HepG2 (cell line): ENCODE measurements at regions not wholly inside any gene's neighbourhood (a gene's known extent, or its start where the extent isn't known, plus 50 kb on each side); places are given as distances from the start of the nearest gene placed in this dataset.

Experiments used
- CEBPB ChIP-seq: IDR thresholded peaks from 2 replicates; pipeline ENCODE4 v1.6.1; 2011; ENCODE audit warnings: low read depth, low read length, improper control_type of control experiment, borderline replicate concordance
- GFI1 ChIP-seq: sonication (generic); formaldehyde crosslinking; IDR thresholded peaks from 2 replicates; pipeline ENCODE4 v1.5.0; 2020; ENCODE audit warnings: missing genetic modification reagents, mild to moderate bottlenecking, borderline replicate concordance
- TP53 ChIP-seq: sonication (generic); formaldehyde crosslinking; conservative IDR thresholded peaks from 2 replicates; pipeline ENCODE4 v1.4.0; 2020; ENCODE audit warnings: missing genetic modification reagents
- TF ChIP-seq, protein P1 (sequence below): sonication (generic); formaldehyde crosslinking; IDR thresholded peaks from 2 replicates; pipeline ENCODE4 v1.5.0; 2020; ENCODE audit warnings: missing genetic modification reagents, mild to moderate bottlenecking, borderline replicate concordance

GRCh38 chr4:14434916-14435315, 567.4 kb upstream of the CPEB2 start:
- TF ChIP-seq TP53 (CRISPR knock-in tag) (no peak), CEBPB (no peak), GFI1 (no peak)
- TF ChIP-seq, protein P1, sequence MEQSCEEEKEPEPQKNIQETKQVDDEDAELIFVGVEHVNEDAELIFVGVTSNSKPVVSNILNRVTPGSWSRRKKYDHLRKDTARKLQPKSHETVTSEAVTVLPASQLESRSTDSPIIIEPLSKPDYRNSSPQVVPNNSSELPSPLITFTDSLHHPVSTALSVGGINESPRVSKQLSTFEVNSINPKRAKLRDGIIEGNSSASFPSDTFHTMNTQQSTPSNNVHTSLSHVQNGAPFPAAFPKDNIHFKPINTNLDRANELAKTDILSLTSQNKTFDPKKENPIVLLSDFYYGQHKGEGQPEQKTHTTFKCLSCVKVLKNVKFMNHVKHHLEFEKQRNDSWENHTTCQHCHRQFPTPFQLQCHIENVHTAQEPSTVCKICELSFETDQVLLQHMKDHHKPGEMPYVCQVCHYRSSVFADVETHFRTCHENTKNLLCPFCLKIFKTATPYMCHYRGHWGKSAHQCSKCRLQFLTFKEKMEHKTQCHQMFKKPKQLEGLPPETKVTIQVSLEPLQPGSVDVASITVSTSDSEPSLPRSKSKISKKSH (CRISPR knock-in tag), result no peak
